ENCODE measurements at regions not wholly inside any gene's neighbourhood (a gene's known extent, or its start where the extent isn't known, plus 50 kb on each side); places are given as distances from the start of the nearest gene placed in this dataset.

DNA sequence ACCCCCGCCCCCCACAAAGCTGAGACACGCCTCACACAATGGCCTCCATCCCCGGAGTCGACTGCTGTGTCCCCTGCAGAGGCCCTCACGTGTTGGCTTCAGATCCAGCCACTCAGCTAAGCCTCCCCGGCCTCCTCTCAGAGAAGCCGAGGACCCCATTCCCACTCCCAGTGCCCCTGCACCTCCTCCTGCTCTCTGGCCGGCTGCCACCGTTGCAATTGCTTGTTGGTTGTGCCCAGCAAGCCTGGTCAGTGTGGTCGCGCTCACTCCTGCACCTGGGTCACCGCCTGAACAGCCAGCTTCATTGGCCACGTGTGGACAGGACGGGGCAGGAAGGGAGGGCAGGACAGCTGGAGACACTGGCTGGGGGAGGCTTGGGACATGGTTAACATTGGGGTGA lies 191.5 kb upstream of the SALL3 start:
- DNase-seq (ENCODE audit: low read depth), result no peak
- TF ChIP-seq, protein P1, sequence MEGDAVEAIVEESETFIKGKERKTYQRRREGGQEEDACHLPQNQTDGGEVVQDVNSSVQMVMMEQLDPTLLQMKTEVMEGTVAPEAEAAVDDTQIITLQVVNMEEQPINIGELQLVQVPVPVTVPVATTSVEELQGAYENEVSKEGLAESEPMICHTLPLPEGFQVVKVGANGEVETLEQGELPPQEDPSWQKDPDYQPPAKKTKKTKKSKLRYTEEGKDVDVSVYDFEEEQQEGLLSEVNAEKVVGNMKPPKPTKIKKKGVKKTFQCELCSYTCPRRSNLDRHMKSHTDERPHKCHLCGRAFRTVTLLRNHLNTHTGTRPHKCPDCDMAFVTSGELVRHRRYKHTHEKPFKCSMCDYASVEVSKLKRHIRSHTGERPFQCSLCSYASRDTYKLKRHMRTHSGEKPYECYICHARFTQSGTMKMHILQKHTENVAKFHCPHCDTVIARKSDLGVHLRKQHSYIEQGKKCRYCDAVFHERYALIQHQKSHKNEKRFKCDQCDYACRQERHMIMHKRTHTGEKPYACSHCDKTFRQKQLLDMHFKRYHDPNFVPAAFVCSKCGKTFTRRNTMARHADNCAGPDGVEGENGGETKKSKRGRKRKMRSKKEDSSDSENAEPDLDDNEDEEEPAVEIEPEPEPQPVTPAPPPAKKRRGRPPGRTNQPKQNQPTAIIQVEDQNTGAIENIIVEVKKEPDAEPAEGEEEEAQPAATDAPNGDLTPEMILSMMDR (conservative IDR thresholded peaks at IDR 0.05; ENCODE audit: low read depth, low read length), result no peak
- H3K4me3 ChIP-seq (ENCODE audit: low read depth, low read length), result no peak overlapping the region

GRCh38 chr18:78789850-78790249 lies 189.8 kb upstream of the SALL3 start:
- DNase-seq (ENCODE audit: low read depth), result no peak
- H3K4me3 ChIP-seq (ENCODE audit: low read depth, low read length), result no peak overlapping the region
- TF ChIP-seq, protein P1 (conservative IDR thresholded peaks at IDR 0.05; ENCODE audit: low read depth, low read length), result no peak

GRCh38 chr18:78790511-78790910 lies 189.1 kb upstream of the SALL3 start:
- DNase-seq (ENCODE audit: low read depth), result no peak
- H3K4me3 ChIP-seq (ENCODE audit: low read depth, low read length), result no peak overlapping the region
- TF ChIP-seq, protein P1 (conservative IDR thresholded peaks at IDR 0.05; ENCODE audit: low read depth, low read length), result no peak

- DNase-seq (ENCODE audit: low read depth), result no peak
- no peak overlapping the region for H3K4me3 ChIP-seq (ENCODE audit: low read depth, low read length)
- TF ChIP-seq, protein P1 (conservative IDR thresholded peaks at IDR 0.05; ENCODE audit: low read depth, low read length), result no peak
Observed at GRCh38 chr18:78790960-78791359, 188.7 kb upstream of the SALL3 start.

GRCh38 chr18:78792094-78792493 lies 187.5 kb upstream of the SALL3 start:
- TF ChIP-seq, protein P1 (conservative IDR thresholded peaks at IDR 0.05; ENCODE audit: low read depth, low read length), result no peak
- DNase-seq (ENCODE audit: low read depth), result no peak
- no peak overlapping the region for H3K4me3 ChIP-seq (ENCODE audit: low read depth, low read length)

- no peak overlapping the region for H3K4me3 ChIP-seq (ENCODE audit: low read depth, low read length)
- DNase-seq (ENCODE audit: low read depth), result no peak
- TF ChIP-seq, protein P1 (conservative IDR thresholded peaks at IDR 0.05; ENCODE audit: low read depth, low read length), result no peak
Observed at GRCh38 chr18:78792736-78793135, 186.9 kb upstream of the SALL3 start.

GRCh38 chr18:78793313-78794070 lies 186.1 kb upstream of the SALL3 start:
- TF ChIP-seq, protein P1 (conservative IDR thresholded peaks at IDR 0.05; ENCODE audit: low read depth, low read length), result no peak
- no peak overlapping the region for H3K4me3 ChIP-seq (ENCODE audit: low read depth, low read length)
- DNase-seq (ENCODE audit: low read depth), result no peak
